ENCODE measurements at regions not wholly inside any gene's neighbourhood (a gene's known extent, or its start where the extent isn't known, plus 50 kb on each side); places are given as distances from the start of the nearest gene placed in this dataset.

DNA sequence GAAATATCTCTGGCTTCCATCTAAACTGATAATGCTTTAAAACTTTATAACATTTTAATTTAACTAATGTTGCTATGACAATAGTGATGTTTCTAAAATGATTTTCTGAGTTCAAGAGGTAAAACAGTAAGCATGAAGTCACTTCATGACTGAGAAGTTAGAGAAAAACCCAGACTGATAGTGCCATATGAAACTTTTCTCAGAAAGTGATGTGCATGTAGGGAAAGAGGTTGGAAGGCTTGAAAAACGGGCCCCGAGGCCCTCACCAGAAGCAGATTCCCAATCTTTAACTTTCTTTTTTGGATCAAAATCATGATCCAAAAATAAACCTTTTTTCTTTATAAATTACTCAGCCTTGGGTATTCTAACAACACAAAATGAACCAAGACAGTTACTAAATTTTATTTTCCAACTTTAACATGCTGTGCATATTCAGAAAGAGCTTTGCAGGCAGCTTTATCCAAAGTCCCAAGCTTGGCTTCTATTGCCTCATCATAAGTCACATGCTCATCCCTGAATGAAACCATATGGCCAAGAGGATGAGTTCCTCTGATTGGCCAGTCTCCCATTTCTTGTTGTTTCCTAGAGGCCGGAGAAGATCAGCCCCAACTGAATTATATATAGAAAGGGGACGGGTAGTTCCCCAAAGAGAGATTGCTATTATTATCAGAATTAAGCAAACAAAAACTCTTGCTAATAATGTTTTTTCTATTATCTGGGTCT, 357.6 kb upstream of the SALL1 start:
- TF ChIP-seq, protein P1, sequence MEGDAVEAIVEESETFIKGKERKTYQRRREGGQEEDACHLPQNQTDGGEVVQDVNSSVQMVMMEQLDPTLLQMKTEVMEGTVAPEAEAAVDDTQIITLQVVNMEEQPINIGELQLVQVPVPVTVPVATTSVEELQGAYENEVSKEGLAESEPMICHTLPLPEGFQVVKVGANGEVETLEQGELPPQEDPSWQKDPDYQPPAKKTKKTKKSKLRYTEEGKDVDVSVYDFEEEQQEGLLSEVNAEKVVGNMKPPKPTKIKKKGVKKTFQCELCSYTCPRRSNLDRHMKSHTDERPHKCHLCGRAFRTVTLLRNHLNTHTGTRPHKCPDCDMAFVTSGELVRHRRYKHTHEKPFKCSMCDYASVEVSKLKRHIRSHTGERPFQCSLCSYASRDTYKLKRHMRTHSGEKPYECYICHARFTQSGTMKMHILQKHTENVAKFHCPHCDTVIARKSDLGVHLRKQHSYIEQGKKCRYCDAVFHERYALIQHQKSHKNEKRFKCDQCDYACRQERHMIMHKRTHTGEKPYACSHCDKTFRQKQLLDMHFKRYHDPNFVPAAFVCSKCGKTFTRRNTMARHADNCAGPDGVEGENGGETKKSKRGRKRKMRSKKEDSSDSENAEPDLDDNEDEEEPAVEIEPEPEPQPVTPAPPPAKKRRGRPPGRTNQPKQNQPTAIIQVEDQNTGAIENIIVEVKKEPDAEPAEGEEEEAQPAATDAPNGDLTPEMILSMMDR (conservative IDR thresholded peaks at IDR 0.05; ENCODE audit: low read length) = no peak
- no peak for TF ChIP-seq EZH2phosphoT487 (IDR thresholded peaks at IDR 0.05; ENCODE audit: borderline replicate concordance)
